SHP77 treated with DMSO at 0.1 percent for 48 hours (cell line): ENCODE measurements at regions not wholly inside any gene's neighbourhood (a gene's known extent, or its start where the extent isn't known, plus 50 kb on each side); places are given as distances from the start of the nearest gene placed in this dataset.
A peak's percentile ranks its signal among the peaks of the same experiment; 100 is the strongest.

Experiments used
- DNase-seq: peaks from one replicate; lab custom pipeline; 2025; lab: John Stamatoyannopoulos, UW

GRCh38 chr9:117486426-117486825 lies 71.6 kb upstream of the ASTN2 start:
- DNase-seq: no peak

DNA sequence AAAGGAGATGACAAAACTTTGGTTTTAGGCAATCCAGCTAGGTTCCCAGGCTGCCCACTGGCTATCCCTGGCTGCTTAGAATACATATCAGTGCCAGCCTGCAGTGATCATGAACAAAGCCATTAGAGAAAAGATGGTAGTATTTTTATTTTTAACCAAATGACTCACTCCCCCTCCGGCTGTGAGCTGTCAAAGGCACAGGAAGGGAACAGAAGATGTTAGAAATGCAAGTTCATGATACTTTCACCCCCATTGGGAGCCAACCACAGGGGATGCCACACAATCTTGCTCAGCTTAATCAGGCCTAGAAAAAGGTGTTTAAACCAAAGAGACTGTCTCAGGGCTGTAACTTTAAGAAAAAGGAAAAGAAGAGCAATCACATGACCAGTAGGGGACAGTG lies 70.3 kb upstream of the ASTN2 start:
- no peak for DNase-seq

GRCh38 chr9:117480729-117481128 lies 65.9 kb upstream of the ASTN2 start:
- DNase-seq: no peak

DNA sequence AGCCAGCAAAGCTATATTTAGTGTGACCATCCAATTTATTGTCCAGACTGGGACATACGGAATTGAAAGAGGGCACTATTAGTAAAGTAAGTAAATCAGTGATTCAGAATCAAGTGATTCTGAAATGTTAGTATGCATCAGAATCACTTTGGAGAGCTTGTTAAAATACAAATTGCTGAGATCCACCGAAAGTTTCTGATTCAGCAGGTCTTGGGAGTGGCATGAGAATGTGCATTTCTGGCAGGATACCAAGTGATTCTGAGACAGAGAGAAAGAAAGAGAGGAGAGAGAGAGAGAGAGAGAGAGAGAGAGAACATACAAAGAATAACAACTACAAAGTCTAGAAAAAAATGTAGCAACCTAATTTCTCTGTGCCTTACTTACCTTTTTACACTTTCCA lies 65.4 kb upstream of the ASTN2 start:
- DNase-seq: no peak

DNA sequence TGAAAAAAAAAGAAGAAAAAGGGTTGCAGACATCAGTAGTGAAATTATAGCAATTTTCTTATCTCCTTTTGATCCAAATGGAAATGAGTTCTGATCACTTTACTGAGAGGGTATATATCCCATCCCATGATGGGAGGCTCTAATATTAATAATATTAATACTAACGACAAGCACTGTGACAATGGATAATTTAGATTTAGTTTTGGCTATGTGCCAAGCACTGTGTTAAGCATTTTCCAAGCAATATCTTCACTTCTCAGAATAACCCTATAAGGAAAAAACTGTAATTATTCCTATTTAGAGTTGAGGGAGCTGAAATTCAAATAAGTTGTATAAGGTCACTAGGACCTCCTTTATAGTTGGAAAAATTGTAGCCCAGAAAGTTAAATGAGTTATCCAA lies 58.4 kb upstream of the ASTN2 start:
- DNase-seq: no peak

- DNase-seq: no peak
Observed at GRCh38 chr9:117470902-117471301, 56.0 kb upstream of the ASTN2 start.

GRCh38 chr9:117470455-117470854 lies 55.6 kb upstream of the ASTN2 start:
- no peak for DNase-seq

- DNase-seq: peak; percentile 24
Observed at GRCh38 chr9:117466111-117466510, 51.3 kb upstream of the ASTN2 start.

DNA sequence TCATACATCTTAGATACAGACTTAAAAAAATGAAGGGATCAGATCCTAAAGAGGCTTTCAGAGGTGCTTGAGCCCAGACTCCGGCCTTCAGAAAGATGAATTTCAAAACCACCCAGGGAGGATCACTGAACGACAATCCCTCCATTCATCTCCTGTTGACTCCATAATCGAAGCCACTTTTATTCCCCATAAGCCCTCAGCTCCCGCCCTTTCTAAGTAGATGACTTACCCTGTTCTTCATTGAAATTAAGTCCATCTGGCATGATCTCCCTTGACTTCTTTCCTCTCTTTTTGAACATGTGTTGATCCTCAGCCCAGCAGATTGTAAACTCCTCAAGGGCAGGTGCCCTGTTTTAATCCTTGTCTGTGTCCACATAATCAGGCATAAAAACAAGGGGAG lies 50.8 kb upstream of the ASTN2 start:
- no peak for DNase-seq

DNA sequence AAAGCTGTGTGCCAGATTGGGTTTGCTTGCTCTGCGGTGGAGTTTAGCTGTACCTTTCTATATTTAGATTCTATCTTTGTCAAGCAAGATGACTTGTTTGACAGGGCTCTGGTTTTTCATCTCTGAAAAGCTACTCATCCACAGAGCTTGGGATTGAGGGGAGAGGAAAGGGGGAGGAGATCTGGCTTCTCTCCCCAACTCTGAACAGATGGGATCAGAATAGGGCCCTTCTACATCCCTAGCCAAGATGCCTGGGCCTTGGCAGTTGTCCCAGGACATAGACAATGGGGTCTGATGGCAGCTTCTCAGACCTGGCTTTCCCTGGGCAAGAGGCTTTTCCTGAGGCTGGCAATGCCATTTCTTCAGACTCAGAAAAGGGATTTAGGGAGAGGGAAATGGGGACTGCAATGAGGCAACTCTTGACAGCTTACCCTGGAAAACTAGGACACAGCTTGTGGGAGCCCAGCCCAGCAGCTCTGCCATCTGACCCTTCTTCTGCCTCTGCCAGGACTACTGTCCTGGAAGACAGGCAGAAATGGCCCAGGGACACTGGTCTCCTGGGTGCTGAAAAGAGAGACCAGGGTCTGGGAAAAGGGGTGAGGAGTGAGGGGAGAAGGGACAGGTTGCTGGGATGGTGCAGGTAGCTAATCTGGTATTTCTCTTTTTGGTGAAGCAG lies 50.2 kb upstream of the ASTN2 start:
- DNase-seq: no peak
